GM18867 (cell line): ENCODE measurements at regions not wholly inside any gene's neighbourhood (a gene's known extent, or its start where the extent isn't known, plus 50 kb on each side); places are given as distances from the start of the nearest gene placed in this dataset.
"Not testable (repeated sequence)": the region's sequence is repeated elsewhere in the genome, so short reads cannot be mapped to it uniquely, and the experiment has no call there.

Experiments used
- ATAC-seq: cut with Tn5 transposase; IDR thresholded peaks from one replicate; pipeline ENCODE4 v1.9.1; 2021; ENCODE audit warnings: mild to moderate bottlenecking, moderate library complexity; ENCODE audit not compliant: unreplicated experiment

DNA sequence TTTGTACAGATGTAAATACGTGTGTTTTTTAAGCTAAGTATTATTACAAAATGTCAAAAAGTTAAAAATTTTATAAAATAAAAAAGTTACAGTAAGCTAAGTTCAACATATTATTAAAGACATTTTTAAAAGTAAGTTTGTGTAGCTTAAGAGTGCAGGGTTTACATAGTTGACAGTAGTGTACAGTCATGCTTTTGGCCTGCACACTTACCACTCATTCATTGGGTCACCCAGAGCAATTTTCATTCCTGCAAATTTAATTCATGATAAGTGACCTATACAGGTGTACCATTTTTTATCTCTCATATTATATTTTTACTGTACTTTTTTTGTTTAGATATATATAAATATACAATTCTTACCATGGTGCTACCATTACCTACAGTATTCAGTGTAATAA, 769.9 kb upstream of the SLITRK6 start:
- ATAC-seq = no peak

GRCh38 chr13:86569974-86570373, 770.8 kb upstream of the SLITRK6 start:
- no peak for ATAC-seq

DNA sequence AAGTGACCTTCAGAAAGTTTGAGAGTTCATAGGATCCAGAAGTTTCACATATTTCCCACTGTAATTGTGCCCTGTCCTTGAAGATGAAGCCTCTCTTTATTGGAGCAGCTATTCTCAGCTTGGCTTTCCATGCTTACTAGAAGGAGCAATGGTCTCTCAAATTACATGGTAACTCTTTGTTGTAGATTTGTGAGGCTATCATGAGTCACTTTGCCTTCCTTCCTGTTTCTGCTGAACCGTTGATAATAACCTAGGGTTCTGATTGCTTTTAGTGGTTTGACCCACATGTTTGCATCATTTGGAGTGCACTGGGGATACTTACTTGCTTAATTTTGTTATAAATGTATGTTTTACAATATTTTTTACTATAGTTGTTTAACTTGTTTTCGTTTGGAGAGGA, 772.9 kb upstream of the SLITRK6 start:
- no peak for ATAC-seq

DNA sequence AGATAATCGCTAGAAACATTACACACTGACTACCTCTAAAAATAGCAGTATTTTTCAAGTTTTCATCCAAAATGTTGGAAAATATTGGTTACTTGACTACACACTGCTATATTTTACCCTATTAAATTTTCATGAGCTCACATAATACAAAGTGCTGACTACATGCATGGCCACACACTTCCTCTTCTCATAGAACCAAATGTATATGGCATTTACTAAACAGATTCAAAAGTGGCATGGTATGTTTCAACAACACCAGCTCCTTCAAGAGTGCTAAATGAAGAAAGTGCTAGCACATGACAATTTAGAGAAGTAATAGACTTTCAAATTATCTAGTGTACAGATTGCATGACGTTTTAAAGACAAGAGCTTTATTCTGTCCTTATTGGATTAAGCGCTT, 780.4 kb upstream of the SLITRK6 start:
- no peak for ATAC-seq

DNA sequence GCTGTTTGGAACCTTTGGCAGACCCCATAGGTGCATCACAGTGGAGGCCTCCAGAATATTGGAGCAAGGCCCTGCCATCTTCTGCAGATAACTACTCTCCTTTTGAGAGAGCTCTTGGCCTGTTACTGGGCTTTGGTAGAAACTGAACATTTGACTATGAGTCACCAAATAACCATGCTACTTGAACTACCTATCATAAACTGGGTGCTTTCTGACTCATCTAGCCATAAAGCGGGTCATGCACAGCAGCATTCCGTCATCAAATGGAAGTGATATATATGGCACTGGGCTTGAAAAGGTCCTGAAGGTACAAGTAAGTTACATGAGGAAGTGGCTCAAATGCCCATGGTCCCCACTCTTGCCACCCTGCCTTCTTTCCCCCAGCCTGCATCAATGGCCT, 782.5 kb upstream of the SLITRK6 start:
- no peak for ATAC-seq

- no peak for ATAC-seq
These were observed 785.1 kb upstream of the SLITRK6 start for GRCh38 chr13:86584301-86584700.

DNA sequence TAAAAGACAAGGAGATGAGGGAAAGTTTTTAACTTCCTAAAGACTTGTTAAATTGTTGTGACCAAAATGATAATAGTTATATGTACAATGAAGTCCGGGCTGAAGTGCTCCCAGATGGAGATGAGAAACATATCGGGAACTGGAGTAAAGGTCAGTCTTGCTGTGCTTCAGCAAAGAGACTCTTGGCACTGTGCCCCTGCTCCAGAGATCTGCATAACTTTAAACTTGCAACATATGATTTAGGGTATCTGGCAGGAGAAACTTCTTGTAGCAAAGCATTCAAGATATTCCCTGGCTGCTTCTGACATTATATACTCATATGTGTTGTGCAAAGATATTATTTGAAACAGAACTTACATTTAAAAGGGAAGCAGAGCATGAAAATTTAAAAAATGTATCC, 786.6 kb upstream of the SLITRK6 start:
- ATAC-seq = no peak

DNA sequence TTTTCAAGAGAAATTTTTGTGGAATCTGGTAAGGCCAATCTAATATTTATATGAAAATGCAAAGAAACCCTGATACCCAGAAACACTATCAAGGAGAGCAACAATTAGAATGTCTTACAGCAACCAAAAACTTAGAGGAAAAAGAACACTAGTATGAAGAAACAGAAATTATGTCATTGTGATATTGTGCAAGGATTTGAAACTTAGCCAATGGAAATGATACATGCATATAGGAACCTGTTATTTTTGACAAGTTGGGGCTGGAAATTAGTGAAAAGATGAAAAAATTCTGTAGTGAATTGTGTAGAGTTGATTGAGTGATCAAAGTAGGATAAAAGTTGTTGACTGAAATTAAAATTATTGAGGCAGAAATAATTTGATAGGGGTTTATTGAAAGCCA, 792.6 kb upstream of the SLITRK6 start:
- no peak for ATAC-seq

- no peak for ATAC-seq
These were observed 802.1 kb upstream of the SLITRK6 start for GRCh38 chr13:86601351-86601750.

GRCh38 chr13:86606264-86606663, 807.0 kb upstream of the SLITRK6 start:
- no peak for ATAC-seq

- ATAC-seq = no peak
These were observed 809.5 kb upstream of the SLITRK6 start for GRCh38 chr13:86608701-86609100.

DNA sequence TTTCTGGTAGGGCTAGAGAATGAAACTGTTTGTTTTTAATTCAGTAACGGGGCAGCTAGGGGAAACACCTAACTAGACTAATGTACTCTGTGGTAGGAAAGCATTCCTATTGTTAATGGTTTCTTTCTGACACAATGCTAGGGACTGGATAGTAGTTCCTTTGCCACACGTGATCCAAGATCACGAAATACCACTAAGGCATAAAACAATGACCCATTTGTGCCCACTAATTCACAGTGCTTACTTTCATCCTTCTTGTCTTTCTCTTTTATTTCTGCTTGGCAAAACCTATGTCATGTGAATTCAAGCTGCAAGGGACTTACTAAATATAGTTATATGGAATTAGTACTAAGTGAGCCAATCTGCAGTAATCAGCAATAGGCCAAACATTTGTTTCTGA, 834.1 kb upstream of the SLITRK6 start:
- ATAC-seq = no peak

- not testable (repeated sequence) for ATAC-seq
These were observed 852.0 kb upstream of the SLITRK6 start for GRCh38 chr13:86651171-86651570.

DNA sequence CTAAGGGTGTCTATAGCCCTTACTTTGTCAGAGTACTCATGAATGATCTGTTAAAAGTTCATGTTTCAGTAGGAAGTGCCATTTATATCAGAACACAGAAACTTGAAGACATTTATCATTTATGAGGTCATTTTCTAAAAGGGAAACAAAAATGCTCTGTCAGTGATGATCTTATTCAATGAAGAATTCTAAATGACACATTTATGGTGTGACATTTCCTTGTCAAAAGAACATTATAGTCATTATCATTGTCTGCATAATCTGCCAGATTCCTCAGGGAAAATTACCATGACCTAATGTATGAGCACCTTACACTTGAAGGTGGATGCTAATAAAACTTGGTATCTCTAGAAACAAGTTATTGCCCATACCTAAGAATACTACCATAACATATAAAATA, 853.8 kb upstream of the SLITRK6 start:
- ATAC-seq = no peak

DNA sequence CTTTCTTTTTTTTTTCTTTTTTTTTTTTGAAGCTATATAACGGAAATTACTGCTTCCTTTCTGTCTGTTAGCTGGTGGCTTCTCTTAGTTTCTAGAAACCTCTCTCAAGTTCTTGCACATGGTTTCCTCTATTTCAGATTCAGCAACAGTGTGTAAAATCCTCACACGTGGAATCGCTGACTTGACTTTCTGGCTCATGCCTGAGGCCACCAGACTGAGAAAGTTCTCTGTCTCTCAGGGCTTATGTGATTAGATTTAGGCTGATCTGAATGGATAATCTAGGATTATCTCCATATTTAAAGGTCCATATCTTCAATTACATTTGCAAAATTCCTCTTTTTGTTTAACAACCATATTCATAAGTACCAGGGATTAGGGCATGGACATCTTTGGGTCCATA, 856.3 kb upstream of the SLITRK6 start:
- no peak for ATAC-seq

- ATAC-seq = no peak
These were observed 860.9 kb upstream of the SLITRK6 start for GRCh38 chr13:86660090-86660489.

DNA sequence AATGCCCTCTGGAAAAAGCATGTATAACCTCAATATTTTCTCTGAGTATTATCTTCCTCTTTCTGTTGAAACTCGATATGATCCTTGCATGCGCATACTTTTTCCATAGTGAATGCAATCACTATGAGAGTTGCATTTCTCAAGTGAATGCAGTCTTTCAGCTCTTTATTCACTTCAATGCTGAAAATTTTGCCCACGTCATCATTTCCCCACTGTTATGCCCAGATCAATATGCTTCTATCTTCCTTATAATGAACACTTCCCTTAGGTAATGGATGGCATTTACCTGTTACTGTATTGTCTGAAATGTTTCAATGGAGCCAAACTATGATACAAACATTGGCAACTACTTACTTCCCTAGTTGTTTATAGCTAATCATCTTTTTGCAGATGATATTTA, 866.6 kb upstream of the SLITRK6 start:
- ATAC-seq = no peak

DNA sequence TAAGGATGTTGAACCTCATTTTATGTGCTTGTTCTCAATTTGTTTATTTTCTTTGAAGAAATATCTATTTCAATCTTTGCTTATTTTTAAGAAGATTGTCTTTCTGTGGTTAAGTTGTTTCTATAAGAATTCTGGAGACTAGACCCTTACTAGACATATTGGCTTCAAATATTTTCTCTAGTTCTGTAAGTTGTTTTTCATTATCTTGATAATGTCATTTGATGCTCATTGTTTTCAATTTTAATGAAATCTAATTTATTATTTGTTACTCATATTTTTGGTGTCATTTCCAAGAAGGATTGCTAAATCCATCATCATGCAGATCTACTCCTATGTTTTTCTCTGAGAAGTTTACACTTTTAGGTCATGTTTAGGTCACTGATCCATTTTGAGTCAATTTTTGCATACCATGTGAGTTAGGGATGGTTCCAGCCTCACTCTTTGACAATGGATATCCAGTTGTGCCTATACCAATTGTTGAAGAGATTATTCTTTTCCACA, 874.8 kb upstream of the SLITRK6 start:
- no peak for ATAC-seq

DNA sequence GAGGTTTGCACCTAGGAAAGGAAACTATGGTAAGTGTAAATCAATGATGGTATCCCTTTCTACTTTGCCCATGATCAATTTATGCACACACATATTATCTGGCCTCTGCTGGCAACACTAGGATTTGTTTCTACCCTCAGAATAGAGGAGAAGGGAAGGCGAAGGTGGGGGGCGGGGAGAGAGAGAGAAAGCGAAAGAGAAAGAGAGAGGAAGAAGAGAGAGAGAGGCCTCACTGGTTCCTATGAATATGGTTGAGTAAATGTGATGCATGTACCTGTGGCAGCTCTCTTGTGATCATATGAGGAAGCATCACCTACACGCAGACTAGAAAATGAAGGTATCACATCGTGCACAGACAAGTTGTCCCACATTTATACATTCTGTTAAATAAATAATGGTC, 882.0 kb upstream of the SLITRK6 start:
- ATAC-seq = no peak

DNA sequence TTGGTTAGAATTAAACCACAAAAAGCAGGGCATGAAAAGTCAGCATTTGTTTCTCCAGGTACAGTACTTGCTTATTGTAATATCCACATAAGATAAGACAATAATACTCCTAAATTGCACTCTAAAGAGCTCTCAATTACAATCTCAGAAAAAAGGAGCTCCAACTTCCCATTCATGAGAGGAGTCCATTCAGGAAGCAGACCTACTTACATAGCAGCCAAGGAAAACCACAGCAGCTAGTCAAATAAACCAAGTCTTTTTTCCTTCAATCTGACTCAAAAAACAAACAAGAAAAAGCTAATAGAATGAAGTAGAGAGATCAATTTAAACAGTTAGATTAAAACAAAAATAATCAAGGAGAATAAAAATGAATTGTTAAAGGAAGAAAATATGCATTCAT, 885.2 kb upstream of the SLITRK6 start:
- ATAC-seq = no peak

GRCh38 chr13:86689911-86690310, 890.7 kb upstream of the SLITRK6 start:
- no peak for ATAC-seq

GRCh38 chr13:86692291-86692690, 893.1 kb upstream of the SLITRK6 start:
- ATAC-seq = no peak

DNA sequence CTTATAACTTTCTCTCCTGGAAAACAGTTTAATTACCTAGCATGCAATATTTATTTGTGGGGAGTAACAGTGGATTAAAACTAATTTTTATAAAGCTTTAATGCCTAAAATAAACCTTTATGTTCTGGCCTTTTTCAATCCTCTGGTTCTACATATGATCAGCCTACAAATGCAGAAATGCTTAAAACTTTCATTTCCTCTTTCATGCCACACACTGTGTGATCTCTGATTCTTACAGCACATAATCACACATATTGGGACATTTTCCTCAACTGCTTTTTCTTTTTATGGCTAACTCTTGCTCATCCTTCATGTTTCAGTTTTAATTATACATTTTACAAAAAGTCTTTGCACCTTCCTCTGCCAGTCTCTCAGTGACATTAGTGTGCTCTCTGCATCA, 910.8 kb upstream of the SLITRK6 start:
- ATAC-seq = no peak

- no peak for ATAC-seq
These were observed 911.7 kb upstream of the SLITRK6 start for GRCh38 chr13:86710896-86711295.
